Erythroblast (primary cell): ENCODE measurements at regions not wholly inside any gene's neighbourhood (a gene's known extent, or its start where the extent isn't known, plus 50 kb on each side); places are given as distances from the start of the nearest gene placed in this dataset.

Source experiments
- GATA1 ChIP-seq: IDR thresholded peaks from 2 replicates; pipeline ENCODE4 v1.6.1; 2011; ENCODE audit warnings: low read depth, mild to moderate bottlenecking, control low read depth, low read length, moderate library complexity
- POLR2A ChIP-seq: IDR thresholded peaks from 2 replicates; pipeline ENCODE4 v1.6.1; 2011; ENCODE audit warnings: mild to moderate bottlenecking, low read length

GRCh38 chr1:67635055-67635809 lies 49.8 kb upstream of the GADD45A start:
- TF ChIP-seq POLR2A (no peak), GATA1 (no peak)
